Caco-2 (cell line): ENCODE measurements at regions not wholly inside any gene's neighbourhood (a gene's known extent, or its start where the extent isn't known, plus 50 kb on each side); places are given as distances from the start of the nearest gene placed in this dataset.

ENCODE experiments used
- BruUV-seq: library from RNA; stranded (reverse); fragments of 400-500 nt; replicated peaks from 2 replicates; lab custom pipeline; 2021; lab: Mats Ljungman, UMichigan
- CTCF ChIA-PET: fragments of 300-600 bp; sonication (Branson Sonifier 250); formaldehyde crosslinking; loops from one replicate; lab custom pipeline; 2022; ENCODE audit warnings: antibody characterized with exemption; lab: Charles Lee
- POLR2A ChIA-PET: fragments of 300-600 bp; sonication (Branson Sonifier 250); formaldehyde crosslinking; loops from one replicate; lab custom pipeline; 2022; ENCODE audit warnings: antibody characterized with exemption; lab: Charles Lee
- DNase-seq, 2 experiments: peaks; one replicate each; pipeline versions ENCODE4 v3.0.0 to v3.0.0-alpha.2; 2020 to 2022
- H3K27me3 ChIP-seq: replicated peaks from 2 replicates; pipeline ENCODE4 v1.6.0; 2011; ENCODE audit warnings: low read length; ENCODE audit not compliant: control insufficient read depth, insufficient read depth
- H3K36me3 ChIP-seq: 2 replicates; pipeline ENCODE4 v1.5.1; 2011; ENCODE audit warnings: low read length; ENCODE audit not compliant: control insufficient read depth, insufficient read depth
- H3K4me1 ChIP-seq: fragments of 250-450 bp; sonication (Bioruptor Pico); 2 replicates; pipeline ENCODE4 v1.5.1; 2020; ENCODE audit warnings: mild to moderate bottlenecking
- H3K4me3 ChIP-seq: 2 replicates; pipeline ENCODE4 v1.5.1; 2011; ENCODE audit warnings: low read depth, mild to moderate bottlenecking, control low read depth, low read length
- H3K9me3 ChIP-seq: fragments of 250-450 bp; sonication (Bioruptor Pico); 2 replicates; pipeline ENCODE4 v1.5.1; 2020; ENCODE audit warnings: mild to moderate bottlenecking, moderate library complexity
- H3K27ac Mint-ChIP-seq: one replicate; pipeline ENCODE4 v1.8.0; 2022; ENCODE audit warnings: mixed read lengths; ENCODE audit not compliant: unreplicated experiment
- H3K27me3 Mint-ChIP-seq: one replicate; pipeline ENCODE4 v1.8.0; 2022; ENCODE audit warnings: mixed read lengths; ENCODE audit not compliant: insufficient read depth, unreplicated experiment
- H3K36me3 Mint-ChIP-seq: one replicate; pipeline ENCODE4 v1.8.0; 2022; ENCODE audit warnings: mild to moderate bottlenecking, mixed read lengths; ENCODE audit not compliant: insufficient read depth, unreplicated experiment
- H3K4me1 Mint-ChIP-seq: one replicate; pipeline ENCODE4 v1.8.0; 2022; ENCODE audit warnings: low read depth, mixed read lengths; ENCODE audit not compliant: unreplicated experiment
- H3K4me3 Mint-ChIP-seq: one replicate; pipeline ENCODE4 v1.8.0; 2022; ENCODE audit warnings: mild to moderate bottlenecking, moderate library complexity, mixed read lengths; ENCODE audit not compliant: unreplicated experiment
- H3K9me3 Mint-ChIP-seq: one replicate; pipeline ENCODE4 v1.8.0; 2022; ENCODE audit warnings: mixed read lengths; ENCODE audit not compliant: unreplicated experiment
- CTCF ChIP-seq, 2 experiments: fragments of 200-600 bp in 1 of 2; IDR thresholded peaks; 1 replicate in 1 of 2; 2 replicates in 1 of 2; pipeline versions ENCODE4 v1.5.1 to v1.8.0; 2011 to 2022; ENCODE audit warnings: antibody characterized with exemption in 1 of 2, control low read depth in 1 of 2, inconsistent platforms in 1 of 2, low read depth in 1 of 2, low read length in 1 of 2, mild to moderate bottlenecking in 1 of 2, moderate library complexity in 1 of 2; ENCODE audit not compliant: insufficient read depth in 1 of 2, severe bottlenecking in 1 of 2, unreplicated experiment in 1 of 2
- intact Hi-C: fragments of 100-400 bp; cut with micrococcal nuclease; formaldehyde crosslinking; loops from one replicate; pipeline ENCODE4 v1.10.0; 2022; ENCODE audit not compliant: unreplicated experiment

DNA sequence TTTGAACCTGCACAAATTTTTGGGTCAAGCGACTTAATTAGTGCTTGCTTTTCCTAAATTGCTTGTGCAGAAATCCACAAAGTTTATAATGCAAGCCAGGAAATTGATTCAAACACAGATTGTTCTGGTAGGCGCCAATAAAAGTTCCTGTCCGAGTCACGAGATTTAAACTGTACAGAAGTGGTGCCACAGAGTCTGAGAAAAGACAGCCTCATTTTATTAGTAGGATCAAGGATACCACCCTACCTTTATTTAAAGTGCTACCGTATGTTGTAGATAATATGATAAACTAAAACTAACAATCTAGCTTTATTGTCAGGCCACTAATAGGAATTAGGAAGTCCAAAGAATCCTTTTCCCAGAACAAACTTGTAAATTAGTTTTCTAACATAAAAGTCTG, 696.7 kb downstream of the TNS3 start:
- no peak overlapping the region for H3K27ac Mint-ChIP-seq
- ChIA-PET CTCF (no interaction called here), POLR2A (no interaction called here)

DNA sequence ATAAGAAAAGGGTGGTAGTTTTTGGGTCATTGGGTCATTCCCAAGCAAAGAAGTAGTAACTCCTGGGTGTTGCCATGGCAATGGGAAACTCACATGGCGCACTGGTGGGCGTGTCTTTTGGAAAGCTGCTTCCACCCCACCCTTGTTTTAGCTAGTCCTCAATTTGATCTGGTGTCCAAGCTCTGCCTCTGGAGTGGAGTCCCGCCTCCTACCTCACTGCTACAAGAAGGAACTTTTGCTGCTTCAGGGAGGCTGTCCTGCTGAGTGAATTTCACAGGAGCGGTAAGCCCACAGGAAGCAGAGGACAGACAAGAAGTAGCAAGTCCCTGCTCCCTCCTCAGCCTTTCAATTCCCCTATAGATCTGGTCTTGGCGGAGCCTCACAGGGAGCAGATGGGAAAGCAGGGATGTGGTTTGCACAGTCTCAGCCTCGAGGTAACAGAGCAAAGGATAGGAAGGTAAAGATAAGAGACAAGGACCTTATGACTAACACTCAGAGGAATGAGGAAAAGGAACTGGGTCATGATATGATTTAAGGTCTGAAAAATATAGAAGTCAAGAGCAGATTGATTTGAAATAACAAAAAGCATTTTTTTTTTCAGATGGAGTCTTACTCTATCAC, 700.3 kb downstream of the TNS3 start:
- no peaks in the 10 kb centered on the region for H3K4me1 ChIP-seq
- no TSS peak for BruUV-seq
- H3K27ac Mint-ChIP-seq: no peak overlapping the region

More for the DNA sequence above, 696.7 kb downstream of the TNS3 start:
- Mint-ChIP-seq H3K9me3 (no peaks in the 10 kb centered on the region), H3K36me3 (no peaks in the 10 kb centered on the region), H3K4me1 (no peaks in the 10 kb centered on the region), H3K27me3 (peaks cover 4% of the 10 kb centered on the region), H3K4me3 (no peak overlapping the region)
- Histone ChIP-seq H3K27me3 (no peaks in the 10 kb centered on the region), H3K4me3 (no peak overlapping the region), H3K9me3 (no peaks in the 10 kb centered on the region), H3K36me3 (no peaks in the 10 kb centered on the region), H3K4me1 (no peaks in the 10 kb centered on the region)
- intact Hi-C loops: no loop called here
- no peak for TF ChIP-seq CTCF (IDR thresholded peaks at IDR 0.05; ENCODE audit: insufficient read depth in 1 of 2, low read depth in 1 of 2, low read length in 1 of 2, severe bottlenecking in 1 of 2, unreplicated experiment in 1 of 2)
- no peak for DNase-seq
- no TSS peak for BruUV-seq

DNA sequence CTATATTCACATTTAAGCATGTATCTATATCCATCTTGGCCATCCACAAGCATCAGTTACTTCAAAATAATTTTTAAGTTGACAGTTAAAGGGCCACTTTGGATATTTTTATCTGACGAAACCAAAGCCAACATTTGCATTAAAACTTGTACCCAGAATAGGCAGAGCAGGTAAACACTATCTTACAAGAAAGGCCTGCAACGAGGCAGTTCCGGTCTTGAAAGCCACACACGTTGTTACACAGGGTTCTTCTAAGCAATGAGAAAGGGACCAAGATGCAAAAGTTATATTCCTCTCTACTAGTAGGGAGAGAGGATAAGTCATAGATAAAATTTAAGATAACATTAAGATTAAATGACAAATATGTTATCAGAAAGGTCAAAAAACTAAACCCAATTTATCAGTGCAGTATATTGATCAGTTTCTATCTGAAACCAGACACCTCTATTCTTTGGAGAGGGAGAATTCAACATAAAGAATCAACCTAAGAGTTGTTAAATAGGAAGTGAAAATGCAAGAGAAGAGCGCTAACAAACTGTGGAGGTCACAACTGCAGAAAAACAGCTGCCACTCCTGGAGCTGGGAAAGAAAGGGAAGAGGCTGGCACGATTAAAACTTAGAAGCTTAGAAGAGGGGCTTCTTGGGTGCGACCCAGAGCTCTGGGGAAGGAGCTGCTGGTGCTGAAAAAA, 701.3 kb downstream of the TNS3 start:
- Mint-ChIP-seq H3K36me3 (no peaks in the 10 kb centered on the region), H3K4me1 (no peaks in the 10 kb centered on the region), H3K27ac (no peak overlapping the region), H3K4me3 (no peak overlapping the region), H3K27me3 (peaks cover 2% of the 10 kb centered on the region), H3K9me3 (no peaks in the 10 kb centered on the region)
- ChIA-PET POLR2A (no interaction called here), CTCF (no interaction called here)
- Histone ChIP-seq H3K4me3 (no peak overlapping the region), H3K9me3 (no peaks in the 10 kb centered on the region), H3K4me1 (no peaks in the 10 kb centered on the region), H3K36me3 (no peaks in the 10 kb centered on the region), H3K27me3 (no peaks in the 10 kb centered on the region)
- no peak for TF ChIP-seq CTCF (IDR thresholded peaks at IDR 0.05; ENCODE audit: insufficient read depth in 1 of 2, low read depth in 1 of 2, low read length in 1 of 2, severe bottlenecking in 1 of 2, unreplicated experiment in 1 of 2)
- intact Hi-C loops: no loop called here
- no peak for DNase-seq
- no TSS peak for BruUV-seq

More for the DNA sequence above, 700.3 kb downstream of the TNS3 start:
- Histone ChIP-seq H3K9me3 (no peaks in the 10 kb centered on the region), H3K4me3 (no peak overlapping the region), H3K27me3 (no peaks in the 10 kb centered on the region), H3K36me3 (no peaks in the 10 kb centered on the region)
- intact Hi-C loops: no loop called here
- Mint-ChIP-seq H3K4me1 (no peaks in the 10 kb centered on the region), H3K9me3 (no peaks in the 10 kb centered on the region), H3K4me3 (no peak overlapping the region), H3K27me3 (peaks cover 4% of the 10 kb centered on the region), H3K36me3 (no peaks in the 10 kb centered on the region)
- TF ChIP-seq CTCF (IDR thresholded peaks at IDR 0.05; ENCODE audit: insufficient read depth in 1 of 2, low read depth in 1 of 2, low read length in 1 of 2, severe bottlenecking in 1 of 2, unreplicated experiment in 1 of 2): no peak
- no peak for DNase-seq
- CTCF ChIA-PET: no interaction called here
- POLR2A ChIA-PET: no interaction called here
